B cell (primary cell): ENCODE measurements at regions not wholly inside any gene's neighbourhood (a gene's known extent, or its start where the extent isn't known, plus 50 kb on each side); places are given as distances from the start of the nearest gene placed in this dataset.

ENCODE experiments used
- ATAC-seq: fragments of 200-7000 bp; cut with Tn5 transposase; one replicate; pipeline ENCODE4 v1.10.0; 2021; ENCODE audit warnings: low read depth, mild to moderate bottlenecking, moderate number of reproducible peaks, moderate library complexity
- CTCF ChIA-PET: fragments of 350-600 bp; sonication (Branson Sonifier 250); formaldehyde crosslinking; loops from one replicate; lab custom pipeline; 2021; ENCODE audit warnings: antibody characterized with exemption, inconsistent platforms; lab: Charles Lee
- POLR2A ChIA-PET: fragments of 350-600 bp; sonication (Branson Sonifier 250); formaldehyde crosslinking; loops from one replicate; lab custom pipeline; 2021; ENCODE audit warnings: antibody characterized with exemption; lab: Charles Lee
- DNase-seq: peaks from one replicate; pipeline ENCODE4 v3.0.0; 2013
- H2AFZ ChIP-seq: 2 replicates; pipeline ENCODE4 v1.6.1; 2012; ENCODE audit warnings: mild to moderate bottlenecking, low read depth, low read length; ENCODE audit not compliant: insufficient read depth, poor library complexity, severe bottlenecking
- H3K27ac ChIP-seq, 2 donors: 1 replicate in 1 of 2; 2 replicates in 1 of 2; pipeline ENCODE4 v1.5.1; 2012 to 2013; ENCODE audit warnings: low read length in 2 of 2, mild to moderate bottlenecking in 2 of 2, moderate library complexity in 1 of 2
- H3K27me3 ChIP-seq, 4 experiments: fragments of 200-600 bp in 1 of 4; sonication (generic) in 1 of 4; replicated peaks in 1 of 4; 1 replicate in 2 of 4; 2 replicates in 2 of 4; pipeline versions ENCODE4 v1.6.1 to v1.7.0; 2013 to 2016; ENCODE audit warnings: low read length in 3 of 4, mild to moderate bottlenecking in 2 of 4, mixed read lengths in 1 of 4, moderate library complexity in 1 of 4; ENCODE audit not compliant: insufficient read depth in 4 of 4, control insufficient read depth in 3 of 4; ENCODE audit errors: control extremely low read depth in 1 of 4
- H3K36me3 ChIP-seq, 2 experiments: replicated peaks in 1 of 2; 1 replicate in 1 of 2; 2 replicates in 1 of 2; pipeline versions ENCODE4 v1.6.1 to v1.7.1; 2013; ENCODE audit warnings: low read length in 1 of 2; ENCODE audit not compliant: insufficient read depth in 2 of 2, control insufficient read depth in 1 of 2; ENCODE audit errors: control extremely low read depth in 1 of 2, extremely low read depth in 1 of 2
- H3K4me1 ChIP-seq, 2 donors: fragments of 200-600 bp in 1 of 2; sonication (generic) in 1 of 2; 1 replicate in 1 of 2; 2 replicates in 1 of 2; pipeline versions ENCODE4 v1.5.1 to v1.6.1; 2013 to 2017; ENCODE audit warnings: low read length in 2 of 2; ENCODE audit not compliant: control insufficient read depth in 2 of 2, insufficient read depth in 2 of 2
- H3K4me2 ChIP-seq: replicated peaks from 2 replicates; pipeline ENCODE3; 2012; ENCODE audit warnings: mild to moderate bottlenecking, low read depth, low read length; ENCODE audit not compliant: poor library complexity, severe bottlenecking
- H3K4me3 ChIP-seq, 5 experiments: fragments of 200-600 bp in 1 of 5; sonication (generic) in 1 of 5; 1 replicate in 3 of 5; 2 replicates in 2 of 5; pipeline versions ENCODE4 v1.5.1 to v1.7.0; 2011 to 2016; ENCODE audit warnings: low read length in 4 of 5, mild to moderate bottlenecking in 4 of 5, low read depth in 2 of 5, control low read depth in 1 of 5, moderate library complexity in 1 of 5; ENCODE audit not compliant: insufficient read depth in 1 of 5; ENCODE audit errors: control extremely low read depth in 1 of 5, extremely low read depth in 1 of 5
- H3K79me2 ChIP-seq: fragments of 200-600 bp; sonication (generic); one replicate; pipeline ENCODE4 v1.6.0; 2016; ENCODE audit warnings: low read length; ENCODE audit not compliant: control insufficient read depth, insufficient read depth
- H3K9ac ChIP-seq: fragments of 200-600 bp; sonication (generic); 2 replicates; pipeline ENCODE4 v1.6.1; 2017; ENCODE audit warnings: mild to moderate bottlenecking, low read length, moderate library complexity
- H3K9me3 ChIP-seq, 3 donors: one replicate each; pipeline versions ENCODE4 v1.6.1 to v1.7.1; 2013; ENCODE audit warnings: low read length in 2 of 3; ENCODE audit not compliant: control insufficient read depth in 2 of 3, insufficient read depth in 1 of 3; ENCODE audit errors: control extremely low read depth in 1 of 3
- H4K20me1 ChIP-seq: 2 replicates; pipeline ENCODE4 v1.6.0; 2012; ENCODE audit warnings: mild to moderate bottlenecking, low read length; ENCODE audit not compliant: insufficient read depth, control insufficient read depth, poor library complexity, severe bottlenecking
- H3K27ac Mint-ChIP-seq: one replicate; pipeline ENCODE4 v1.8.0; 2021; ENCODE audit warnings: mixed read lengths
- H3K27me3 Mint-ChIP-seq: one replicate; pipeline ENCODE4 v1.8.0; 2021; ENCODE audit warnings: mixed read lengths
- H3K4me1 Mint-ChIP-seq: one replicate; pipeline ENCODE4 v1.8.0; 2021; ENCODE audit warnings: mixed read lengths
- H3K4me3 Mint-ChIP-seq: one replicate; pipeline ENCODE4 v1.8.0; 2021; ENCODE audit warnings: mixed read lengths
- H3K9me3 Mint-ChIP-seq: one replicate; pipeline ENCODE4 v1.8.0; 2022; ENCODE audit warnings: mixed read lengths; ENCODE audit not compliant: insufficient read depth
- CTCF ChIP-seq: fragments of 200-600 bp; IDR thresholded peaks from one replicate; pipeline ENCODE4 v1.8.0; 2022; ENCODE audit warnings: antibody characterized with exemption, mild to moderate bottlenecking
- EZH2 ChIP-seq: IDR thresholded peaks from 2 replicates; pipeline ENCODE4 v1.6.1; 2012; ENCODE audit warnings: borderline replicate concordance, low read depth, mild to moderate bottlenecking, moderate library complexity, low read length; ENCODE audit not compliant: insufficient read depth, poor library complexity, severe bottlenecking
- WGBS: methylation state at CpG from one replicate; pipeline ENCODE4 v1.1.5; 2013; ENCODE audit warnings: missing lambda C conversion rate; ENCODE audit not compliant: insufficient coverage; 5-methylcytosine and 5-hydroxymethylcytosine counted together
- intact Hi-C: fragments of 100-400 bp; cut with micrococcal nuclease; formaldehyde crosslinking; loops from one replicate; pipeline ENCODE4 v1.10.0; 2022

- intact Hi-C loops = no loop called here
These were observed 427.1 kb downstream of the PRELID2 start for GRCh38 chr5:145408048-145408341.

GRCh38 chr5:145407300-145408047 is 427.7 kb downstream of the PRELID2 start:
- intact Hi-C loops = no loop called here
- no peak overlapping the region for H3K4me3 Mint-ChIP-seq
- H3K9me3 ChIP-seq = peaks cover 0 to 19% (median 3%) of the 10 kb centered on the region in 3 donors
- no peaks in the 10 kb centered on the region for H4K20me1 ChIP-seq
- H2AFZ ChIP-seq = no peak overlapping the region
- H3K9ac ChIP-seq = no peak overlapping the region
- no peak overlapping the region for H3K27ac ChIP-seq
- no peaks in the 10 kb centered on the region for H3K4me1 ChIP-seq
- H3K36me3 ChIP-seq = no peaks in the 10 kb centered on the region
- no peaks in the 10 kb centered on the region for H3K4me1 Mint-ChIP-seq
- H3K27me3 Mint-ChIP-seq = no peaks in the 10 kb centered on the region
- no peak overlapping the region for H3K4me2 ChIP-seq
- TF ChIP-seq EZH2 (no peak), CTCF (no peak)
- H3K4me3 ChIP-seq = no peak overlapping the region
- no peaks in the 10 kb centered on the region for H3K79me2 ChIP-seq
- POLR2A ChIA-PET = no interaction called here
- ATAC-seq = no peak
- no peaks in the 10 kb centered on the region for H3K27me3 ChIP-seq
- H3K27ac Mint-ChIP-seq = no peak overlapping the region
- WGBS = 75% methylated on average over 2 of the region's 2 CpGs
- CTCF ChIA-PET = no interaction called here
- no peak for DNase-seq
- peaks cover 15% of the 10 kb centered on the region for H3K9me3 Mint-ChIP-seq

More at GRCh38 chr5:145408048-145408341, 427.1 kb downstream of the PRELID2 start:
- Histone ChIP-seq H4K20me1 (no peaks in the 10 kb centered on the region), H3K36me3 (no peaks in the 10 kb centered on the region), H3K27ac (no peak overlapping the region), H3K9me3 (peaks cover 0 to 19% (median 3%) of the 10 kb centered on the region in 3 donors), H2AFZ (no peak overlapping the region), H3K4me2 (no peak overlapping the region), H3K4me1 (no peaks in the 10 kb centered on the region), H3K4me3 (no peak overlapping the region), H3K9ac (no peak overlapping the region), H3K27me3 (no peaks in the 10 kb centered on the region), H3K79me2 (no peaks in the 10 kb centered on the region)
- no CpG with 5 or more reads among the region's 1 CpG for WGBS
- peaks cover 17% of the 10 kb centered on the region for H3K9me3 Mint-ChIP-seq
- ATAC-seq = no peak
- ChIA-PET POLR2A (no interaction called here), CTCF (no interaction called here)
- TF ChIP-seq CTCF (no peak), EZH2 (no peak)
- no peak overlapping the region for H3K4me3 Mint-ChIP-seq
- no peak for DNase-seq
- H3K27me3 Mint-ChIP-seq = no peaks in the 10 kb centered on the region
- H3K27ac Mint-ChIP-seq = no peak overlapping the region
- H3K4me1 Mint-ChIP-seq = no peaks in the 10 kb centered on the region
